Endothelial cell of umbilical vein (primary cell): ENCODE measurements at regions not wholly inside any gene's neighbourhood (a gene's known extent, or its start where the extent isn't known, plus 50 kb on each side); places are given as distances from the start of the nearest gene placed in this dataset.

ENCODE experiments used
- CTCF ChIP-seq, 2 donors: IDR thresholded peaks; 1 replicate in 1 of 2; 2 replicates in 1 of 2; pipeline ENCODE4 v1.5.1; 2011; ENCODE audit warnings: low read length in 2 of 2, mild to moderate bottlenecking in 2 of 2, moderate library complexity in 2 of 2, control low read depth in 1 of 2, inconsistent platforms in 1 of 2, low read depth in 1 of 2; ENCODE audit not compliant: insufficient read depth in 1 of 2; ENCODE audit errors: extremely low read depth in 1 of 2
- MAX ChIP-seq: IDR thresholded peaks from 2 replicates; pipeline ENCODE4 v1.6.1; 2011; ENCODE audit not compliant: insufficient read depth, insufficient read length
- POLR2A ChIP-seq: IDR thresholded peaks from 2 replicates; pipeline ENCODE4 v1.6.1; 2012; ENCODE audit warnings: low read depth, mild to moderate bottlenecking, control low read depth, low read length

- TF ChIP-seq CTCF (IDR thresholded peaks at IDR 0.05; ENCODE audit: extremely low read depth in 1 of 2, insufficient read depth in 1 of 2, low read depth in 1 of 2, low read length in 2 of 2) = no peak
- no peak for TF ChIP-seq POLR2A
- TF ChIP-seq MAX = no peak
These were observed 102.8 kb upstream of the PFN2 start for GRCh38 chr3:150073513-150073912.
